ENCODE measurements at regions not wholly inside any gene's neighbourhood (a gene's known extent, or its start where the extent isn't known, plus 50 kb on each side); places are given as distances from the start of the nearest gene placed in this dataset.

- peaks cover 1% of the 10 kb centered on the region for H3K4me1 Mint-ChIP-seq (ENCODE audit: low read depth)
- POLR2A ChIA-PET, result no interaction called here
- TF ChIP-seq CTCF (IDR thresholded peaks at IDR 0.05), result peak; percentile 87
- DNase-seq (peak; percentile 45), ATAC-seq (peak; percentile 47)
- H3K27me3 Mint-ChIP-seq, result no peaks in the 10 kb centered on the region
- H3K27ac Mint-ChIP-seq, result no peak overlapping the region
- CTCF ChIA-PET, result interaction anchor here (0.7 to 1.9 kb wide), 8 partner anchors 8 to 133 kb away, joined by 3 to 10 read pairs (median 3); no protein-coding TSS in a partner anchor
- H3K36me3 Mint-ChIP-seq (ENCODE audit: low read depth), result no peaks in the 10 kb centered on the region
- no peak overlapping the region for H3K4me3 Mint-ChIP-seq
- intact Hi-C loops (cut with micrococcal nuclease), result no loop called here
- H3K9me3 Mint-ChIP-seq, result no peaks in the 10 kb centered on the region
Observed at GRCh38 chr5:101678481-101679193, 617.4 kb downstream of the SLCO4C1 start.

- no peaks in the 10 kb centered on the region for H3K9me3 Mint-ChIP-seq
- ChIA-PET POLR2A (no interaction called here), CTCF (interaction anchor here (0.7 to 1.9 kb wide), 6 partner anchors 9 to 134 kb away, joined by 3 to 10 read pairs (median 4); no protein-coding TSS in a partner anchor)
- H3K27me3 Mint-ChIP-seq, result no peaks in the 10 kb centered on the region
- DNase-seq (no peak), ATAC-seq (no peak)
- no peak overlapping the region for H3K4me3 Mint-ChIP-seq
- no peak for TF ChIP-seq CTCF (IDR thresholded peaks at IDR 0.05)
- H3K4me1 Mint-ChIP-seq (ENCODE audit: low read depth), result peaks cover 1% of the 10 kb centered on the region
- H3K36me3 Mint-ChIP-seq (ENCODE audit: low read depth), result no peaks in the 10 kb centered on the region
- intact Hi-C loops (cut with micrococcal nuclease), result no loop called here
- no peak overlapping the region for H3K27ac Mint-ChIP-seq
Observed at GRCh38 chr5:101677961-101678360, 618.1 kb downstream of the SLCO4C1 start.

GRCh38 chr5:101676646-101677045 lies 619.4 kb downstream of the SLCO4C1 start:
- DNase-seq (no peak), ATAC-seq (no peak)
- CTCF ChIA-PET, result no interaction called here
- no peak overlapping the region for H3K4me3 Mint-ChIP-seq
- TF ChIP-seq CTCF (IDR thresholded peaks at IDR 0.05), result no peak
- no peaks in the 10 kb centered on the region for H3K27me3 Mint-ChIP-seq
- POLR2A ChIA-PET, result no interaction called here
- peaks cover 1% of the 10 kb centered on the region for H3K4me1 Mint-ChIP-seq (ENCODE audit: low read depth)
- H3K9me3 Mint-ChIP-seq, result no peaks in the 10 kb centered on the region
- intact Hi-C loops (cut with micrococcal nuclease), result no loop called here
- no peaks in the 10 kb centered on the region for H3K36me3 Mint-ChIP-seq (ENCODE audit: low read depth)
- H3K27ac Mint-ChIP-seq, result no peak overlapping the region

GRCh38 chr5:101675510-101676219 lies 620.4 kb downstream of the SLCO4C1 start:
- Mint-ChIP-seq H3K27me3 (no peaks in the 10 kb centered on the region), H3K4me1 (ENCODE audit: low read depth) (peaks cover 1% of the 10 kb centered on the region), H3K36me3 (ENCODE audit: low read depth) (no peaks in the 10 kb centered on the region), H3K4me3 (no peak overlapping the region), H3K9me3 (no peaks in the 10 kb centered on the region), H3K27ac (no peak overlapping the region)
- no peak for DNase-seq
- POLR2A ChIA-PET, result no interaction called here
- intact Hi-C loops (cut with micrococcal nuclease), result no loop called here
- no peak for TF ChIP-seq CTCF (IDR thresholded peaks at IDR 0.05)
- CTCF ChIA-PET, result no interaction called here
- no peak for ATAC-seq

- CTCF ChIA-PET, result interaction anchor here (1.0 kb wide), 1 partner anchor 8 kb away, joined by 3 read pairs; no protein-coding TSS in a partner anchor
- Mint-ChIP-seq H3K36me3 (ENCODE audit: low read depth) (no peaks in the 10 kb centered on the region), H3K4me3 (no peak overlapping the region), H3K27ac (no peak overlapping the region), H3K9me3 (no peaks in the 10 kb centered on the region), H3K4me1 (ENCODE audit: low read depth) (no peaks in the 10 kb centered on the region), H3K27me3 (no peaks in the 10 kb centered on the region)
- POLR2A ChIA-PET, result no interaction called here
- no peak for TF ChIP-seq CTCF (IDR thresholded peaks at IDR 0.05)
- intact Hi-C loops (cut with micrococcal nuclease), result no loop called here
- no peak for ATAC-seq
- no peak for DNase-seq
Observed at GRCh38 chr5:101673120-101673519, 623.0 kb downstream of the SLCO4C1 start.
